Activated CD8-positive, alpha-beta T cell treated with anti-CD3 and anti-CD28 coated beads for 36 hours (primary cell): ENCODE measurements at regions not wholly inside any gene's neighbourhood (a gene's known extent, or its start where the extent isn't known, plus 50 kb on each side); places are given as distances from the start of the nearest gene placed in this dataset.

Experiments
- ATAC-seq: fragments of 200-7000 bp; cut with Tn5 transposase; one replicate; pipeline ENCODE4 v1.10.0; 2021; ENCODE audit warnings: mild to moderate bottlenecking, moderate library complexity
- CTCF ChIA-PET: fragments of 350-600 bp; sonication (Branson Sonifier 250); formaldehyde crosslinking; loops from one replicate; lab custom pipeline; 2021; ENCODE audit warnings: antibody characterized with exemption; lab: Charles Lee
- POLR2A ChIA-PET: fragments of 350-600 bp; sonication (Branson Sonifier 250); formaldehyde crosslinking; loops from one replicate; lab custom pipeline; 2021; ENCODE audit warnings: antibody characterized with exemption; lab: Charles Lee
- DNase-seq: peaks from one replicate; pipeline ENCODE4 v3.0.0-alpha.2; 2020
- H3K27ac Mint-ChIP-seq: one replicate; pipeline ENCODE4 v1.8.0; 2021; ENCODE audit warnings: mild to moderate bottlenecking, mixed read lengths
- H3K27me3 Mint-ChIP-seq: one replicate; pipeline ENCODE4 v1.8.0; 2021; ENCODE audit warnings: mixed read lengths
- H3K36me3 Mint-ChIP-seq: one replicate; pipeline ENCODE4 v1.8.0; 2021; ENCODE audit warnings: low read depth, mixed read lengths
- H3K4me1 Mint-ChIP-seq: one replicate; pipeline ENCODE4 v1.8.0; 2021; ENCODE audit warnings: low read depth, mixed read lengths
- H3K4me3 Mint-ChIP-seq: one replicate; pipeline ENCODE4 v1.8.0; 2021; ENCODE audit warnings: mild to moderate bottlenecking, moderate library complexity, mixed read lengths
- H3K9me3 Mint-ChIP-seq: one replicate; pipeline ENCODE4 v1.8.0; 2021; ENCODE audit warnings: mixed read lengths
- intact Hi-C: fragments of 100-400 bp; cut with micrococcal nuclease; formaldehyde crosslinking; loops from one replicate; pipeline ENCODE4 v1.10.0; 2022
- TF ChIP-seq, protein P1 (sequence below): fragments of 200-600 bp; IDR thresholded peaks from one replicate; pipeline ENCODE4 v1.8.0; 2022; ENCODE audit warnings: antibody characterized with exemption, mild to moderate bottlenecking

DNA sequence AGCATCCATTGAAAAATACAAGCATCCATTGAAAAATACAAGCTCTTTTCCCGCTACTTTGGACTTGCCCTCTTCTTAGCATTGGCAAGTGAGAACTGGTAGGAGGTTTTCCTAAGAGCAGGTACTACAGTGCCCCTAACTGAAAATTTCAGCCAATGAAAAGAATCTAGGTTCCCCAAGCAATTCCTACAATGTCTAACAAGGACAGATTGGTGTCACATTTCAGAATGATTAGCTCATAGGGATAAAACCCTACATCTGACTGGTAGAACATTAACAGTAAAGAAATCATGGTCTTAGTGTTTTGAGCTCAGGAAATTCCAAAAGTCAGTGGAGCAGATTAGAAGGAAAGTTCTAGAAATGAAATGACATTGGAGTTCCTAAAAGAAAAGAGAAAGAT, 68.6 kb upstream of the QRFPR start:
- DNase-seq: no peak
- intact Hi-C loops: no loop called here
- Mint-ChIP-seq H3K4me1 (no peaks in the 10 kb centered on the region), H3K27ac (no peak overlapping the region), H3K4me3 (no peak overlapping the region), H3K27me3 (peaks cover 8% of the 10 kb centered on the region), H3K36me3 (no peaks in the 10 kb centered on the region), H3K9me3 (no peaks in the 10 kb centered on the region)
- TF ChIP-seq, protein P1, sequence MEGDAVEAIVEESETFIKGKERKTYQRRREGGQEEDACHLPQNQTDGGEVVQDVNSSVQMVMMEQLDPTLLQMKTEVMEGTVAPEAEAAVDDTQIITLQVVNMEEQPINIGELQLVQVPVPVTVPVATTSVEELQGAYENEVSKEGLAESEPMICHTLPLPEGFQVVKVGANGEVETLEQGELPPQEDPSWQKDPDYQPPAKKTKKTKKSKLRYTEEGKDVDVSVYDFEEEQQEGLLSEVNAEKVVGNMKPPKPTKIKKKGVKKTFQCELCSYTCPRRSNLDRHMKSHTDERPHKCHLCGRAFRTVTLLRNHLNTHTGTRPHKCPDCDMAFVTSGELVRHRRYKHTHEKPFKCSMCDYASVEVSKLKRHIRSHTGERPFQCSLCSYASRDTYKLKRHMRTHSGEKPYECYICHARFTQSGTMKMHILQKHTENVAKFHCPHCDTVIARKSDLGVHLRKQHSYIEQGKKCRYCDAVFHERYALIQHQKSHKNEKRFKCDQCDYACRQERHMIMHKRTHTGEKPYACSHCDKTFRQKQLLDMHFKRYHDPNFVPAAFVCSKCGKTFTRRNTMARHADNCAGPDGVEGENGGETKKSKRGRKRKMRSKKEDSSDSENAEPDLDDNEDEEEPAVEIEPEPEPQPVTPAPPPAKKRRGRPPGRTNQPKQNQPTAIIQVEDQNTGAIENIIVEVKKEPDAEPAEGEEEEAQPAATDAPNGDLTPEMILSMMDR: no peak
- ATAC-seq: no peak
- ChIA-PET POLR2A (no interaction called here), CTCF (interaction anchor here (0.8 to 1.4 kb wide), 2 partner anchors 13 to 79 kb away, joined by 3 to 4 read pairs; no protein-coding TSS in a partner anchor)

GRCh38 chr4:121448231-121448630, 67.4 kb upstream of the QRFPR start:
- no peaks in the 10 kb centered on the region for H3K4me1 Mint-ChIP-seq
- no peak for ATAC-seq
- POLR2A ChIA-PET: no interaction called here

DNA sequence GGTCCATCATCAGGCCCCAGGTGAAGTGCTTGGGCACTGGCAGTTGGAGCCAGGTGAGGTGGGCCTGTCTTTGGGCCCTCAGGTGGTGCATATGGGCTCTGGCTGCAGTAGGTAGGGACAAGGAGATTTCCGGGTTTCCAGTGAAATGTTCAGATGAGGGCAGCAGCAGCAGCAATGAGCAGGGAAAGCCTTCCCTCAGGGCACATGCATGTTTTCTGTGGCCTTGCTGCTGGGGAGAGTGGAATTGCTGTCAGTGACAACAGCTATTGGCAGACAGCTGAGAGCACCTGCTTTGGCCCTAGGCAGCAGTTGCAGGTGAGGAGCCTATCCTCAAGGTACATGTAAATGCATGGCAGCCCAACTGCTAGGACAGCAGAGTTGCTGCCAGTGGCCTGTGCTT, 58.9 kb upstream of the QRFPR start:
- H3K4me1 Mint-ChIP-seq: no peaks in the 10 kb centered on the region
- DNase-seq (no peak), ATAC-seq (no peak)
- ChIA-PET CTCF (interaction anchor here (1.0 kb wide), 1 partner anchor 23 kb away, joined by 3 read pairs; no protein-coding TSS in a partner anchor), POLR2A (no interaction called here)
- no peak overlapping the region for H3K27ac Mint-ChIP-seq
- peaks cover 21% of the 10 kb centered on the region for H3K9me3 Mint-ChIP-seq
- H3K36me3 Mint-ChIP-seq: no peaks in the 10 kb centered on the region
- H3K27me3 Mint-ChIP-seq: peaks cover 24% of the 10 kb centered on the region
- intact Hi-C loops: no loop called here
- no peak overlapping the region for H3K4me3 Mint-ChIP-seq
- TF ChIP-seq, protein P1: no peak

More at GRCh38 chr4:121448231-121448630, 67.4 kb upstream of the QRFPR start:
- Mint-ChIP-seq H3K27ac (no peak overlapping the region), H3K4me3 (no peak overlapping the region), H3K36me3 (no peaks in the 10 kb centered on the region), H3K27me3 (peaks cover 3% of the 10 kb centered on the region), H3K9me3 (no peaks in the 10 kb centered on the region)
- TF ChIP-seq, protein P1: no peak
- DNase-seq: no peak
- CTCF ChIA-PET: no interaction called here
- intact Hi-C loops: no loop called here
